Loucy (cell line): ENCODE measurements at regions not wholly inside any gene's neighbourhood (a gene's known extent, or its start where the extent isn't known, plus 50 kb on each side); places are given as distances from the start of the nearest gene placed in this dataset.
"Not testable (repeated sequence)": the region's sequence is repeated elsewhere in the genome, so short reads cannot be mapped to it uniquely, and the experiment has no call there.

Experiments
- H2AFZ ChIP-seq: fragments of 200-600 bp; sonication (generic); 2 replicates; pipeline ENCODE4 v1.6.0; 2016; ENCODE audit warnings: antibody characterized with exemption, mild to moderate bottlenecking, low read length, moderate library complexity
- H3F3A ChIP-seq: fragments of 200-600 bp; 2 replicates; pipeline ENCODE4 v1.6.0; 2016; ENCODE audit warnings: antibody characterized with exemption, low read depth, mild to moderate bottlenecking
- H3K27me3 ChIP-seq: fragments of 200-600 bp; sonication (generic); 2 replicates; pipeline ENCODE4 v1.6.1; 2014; ENCODE audit warnings: low read length, mild to moderate bottlenecking; ENCODE audit not compliant: insufficient read depth, poor library complexity, severe bottlenecking
- H3K36me3 ChIP-seq: fragments of 200-600 bp; sonication (generic); 2 replicates; pipeline ENCODE4 v1.6.1; 2016; ENCODE audit warnings: low read length; ENCODE audit not compliant: insufficient read depth
- H3K4me1 ChIP-seq: fragments of 200-600 bp; sonication (generic); 2 replicates; pipeline ENCODE4 v1.5.1; 2014; ENCODE audit warnings: low read length, mild to moderate bottlenecking; ENCODE audit not compliant: insufficient read depth, poor library complexity, severe bottlenecking
- H3K4me2 ChIP-seq: fragments of 200-600 bp; sonication (generic); 2 replicates; pipeline ENCODE4 v1.6.0; 2014; ENCODE audit warnings: antibody characterized with exemption, low read length, low read depth, mild to moderate bottlenecking; ENCODE audit not compliant: poor library complexity, severe bottlenecking
- H3K4me3 ChIP-seq: fragments of 200-600 bp; sonication (generic); 2 replicates; pipeline ENCODE4 v1.5.1; 2014; ENCODE audit warnings: low read length, mild to moderate bottlenecking, mixed read lengths; ENCODE audit not compliant: poor library complexity, severe bottlenecking
- H3K79me2 ChIP-seq: fragments of 200-600 bp; sonication (generic); 2 replicates; pipeline ENCODE4 v1.6.1; 2014; ENCODE audit warnings: low read length; ENCODE audit not compliant: insufficient read depth
- H3K9ac ChIP-seq: fragments of 200-600 bp; sonication (generic); 2 replicates; pipeline ENCODE4 v1.6.0; 2014; ENCODE audit warnings: mild to moderate bottlenecking, low read depth, low read length, moderate library complexity; ENCODE audit not compliant: poor library complexity, severe bottlenecking
- H3K9me2 ChIP-seq: fragments of 200-600 bp; sonication (generic); replicated peaks from 2 replicates; pipeline ENCODE4 v1.6.1; 2016; ENCODE audit warnings: low read depth, low read length, mixed read lengths
- H3K9me3 ChIP-seq: fragments of 200-600 bp; sonication (generic); 2 replicates; pipeline ENCODE4 v1.6.1; 2014; ENCODE audit warnings: mild to moderate bottlenecking, antibody characterized with exemption, low read length, low read depth; ENCODE audit not compliant: insufficient read depth
- H4K20me1 ChIP-seq: fragments of 200-600 bp; sonication (generic); 2 replicates; pipeline ENCODE4 v1.6.0; 2014; ENCODE audit warnings: antibody characterized with exemption, low read length, mild to moderate bottlenecking; ENCODE audit not compliant: insufficient read depth, poor library complexity, severe bottlenecking
- CTCF ChIP-seq: fragments of 200-600 bp; sonication (generic); conservative IDR thresholded peaks from 2 replicates; pipeline ENCODE4 v1.5.1; 2014; ENCODE audit warnings: mild to moderate bottlenecking, antibody characterized with exemption, low read length
- EZH2phosphoT487 ChIP-seq: fragments of 200-600 bp; IDR thresholded peaks from 2 replicates; pipeline ENCODE4 v1.6.1; 2018; ENCODE audit warnings: antibody characterized with exemption, mild to moderate bottlenecking, moderate library complexity, borderline replicate concordance

GRCh38 chr15:62870216-62870615 is 172.3 kb upstream of the TPM1 start:
- Histone ChIP-seq H3K79me2 (no peaks in the 10 kb centered on the region), H3K9me2 (no peaks in the 10 kb centered on the region)
- TF ChIP-seq EZH2phosphoT487 (no peak), CTCF (no peak)

GRCh38 chr15:62870701-62871100 is 171.8 kb upstream of the TPM1 start:
- H3K4me3 ChIP-seq, H3K4me1 ChIP-seq, H3K27me3 ChIP-seq, H2AFZ ChIP-seq, H4K20me1 ChIP-seq, H3K79me2 ChIP-seq, H3K36me3 ChIP-seq, H3K9ac ChIP-seq, H3K9me2 ChIP-seq, H3K9me3 ChIP-seq, H3F3A ChIP-seq, H3K4me2 ChIP-seq: not testable (repeated sequence)

More at GRCh38 chr15:62870216-62870615, 172.3 kb upstream of the TPM1 start:
- H3K36me3 ChIP-seq = no peaks in the 10 kb centered on the region
- no peaks in the 10 kb centered on the region for H3K27me3 ChIP-seq
- no peaks in the 10 kb centered on the region for H3K9me3 ChIP-seq
- no peak overlapping the region for H3K9ac ChIP-seq
- no peak overlapping the region for H3K4me3 ChIP-seq
- no peaks in the 10 kb centered on the region for H4K20me1 ChIP-seq
- H2AFZ ChIP-seq = no peak overlapping the region
- no peaks in the 10 kb centered on the region for H3K4me1 ChIP-seq
- H3K4me2 ChIP-seq = no peak overlapping the region
- H3F3A ChIP-seq = no peaks in the 10 kb centered on the region

GRCh38 chr15:62873203-62873602 is 169.3 kb upstream of the TPM1 start:
- H2AFZ ChIP-seq = no peak overlapping the region
- no peak overlapping the region for H3K9ac ChIP-seq
- H3K9me3 ChIP-seq = no peaks in the 10 kb centered on the region
- H4K20me1 ChIP-seq = no peaks in the 10 kb centered on the region
- H3K9me2 ChIP-seq = no peaks in the 10 kb centered on the region
- H3K4me3 ChIP-seq = no peak overlapping the region
- H3K79me2 ChIP-seq = no peaks in the 10 kb centered on the region
- H3K4me2 ChIP-seq = no peak overlapping the region
- no peak for TF ChIP-seq EZH2phosphoT487
- TF ChIP-seq CTCF = no peak
- no peaks in the 10 kb centered on the region for H3K36me3 ChIP-seq
- H3F3A ChIP-seq = no peaks in the 10 kb centered on the region
- no peaks in the 10 kb centered on the region for H3K4me1 ChIP-seq
- H3K27me3 ChIP-seq = no peaks in the 10 kb centered on the region

GRCh38 chr15:62874064-62874463 is 168.5 kb upstream of the TPM1 start:
- no peak overlapping the region for H2AFZ ChIP-seq
- no peaks in the 10 kb centered on the region for H3F3A ChIP-seq
- no peaks in the 10 kb centered on the region for H3K27me3 ChIP-seq
- no peaks in the 10 kb centered on the region for H3K79me2 ChIP-seq
- no peak for TF ChIP-seq CTCF
- TF ChIP-seq EZH2phosphoT487 = no peak
- H3K9me2 ChIP-seq = no peaks in the 10 kb centered on the region
- no peak overlapping the region for H3K4me2 ChIP-seq
- H3K4me3 ChIP-seq = no peak overlapping the region
- H3K36me3 ChIP-seq = no peaks in the 10 kb centered on the region
- no peaks in the 10 kb centered on the region for H3K9me3 ChIP-seq
- H4K20me1 ChIP-seq = no peaks in the 10 kb centered on the region
- H3K9ac ChIP-seq = no peak overlapping the region
- H3K4me1 ChIP-seq = peaks cover 2% of the 10 kb centered on the region
